GM06990 (cell line): ENCODE measurements at regions not wholly inside any gene's neighbourhood (a gene's known extent, or its start where the extent isn't known, plus 50 kb on each side); places are given as distances from the start of the nearest gene placed in this dataset.

ENCODE experiments used
- DNase-seq: peaks from one replicate; pipeline ENCODE4 v3.0.0-alpha.2; 2011; ENCODE audit not compliant: insufficient read length; ENCODE audit errors: extremely low read depth
- H3K27me3 ChIP-seq: replicated peaks from 2 replicates; pipeline ENCODE4 v1.6.0; 2011; ENCODE audit warnings: low read length; ENCODE audit not compliant: control insufficient read depth, insufficient read depth
- H3K36me3 ChIP-seq: 2 replicates; pipeline ENCODE4 v1.5.1; 2011; ENCODE audit warnings: low read length; ENCODE audit not compliant: control insufficient read depth, insufficient read depth
- H3K4me3 ChIP-seq: replicated peaks from 2 replicates; pipeline ENCODE4 v1.5.1; 2011; ENCODE audit warnings: low read depth, mild to moderate bottlenecking, control low read depth, low read length
- CTCF ChIP-seq: IDR thresholded peaks from 2 replicates; pipeline ENCODE4 v1.5.1; 2011; ENCODE audit warnings: low read length, control low read depth, mild to moderate bottlenecking, inconsistent platforms; ENCODE audit not compliant: insufficient read depth, poor library complexity, severe bottlenecking

- no peak for DNase-seq
Observed at GRCh38 chr5:83001796-83002381, 75.3 kb downstream of the TMEM167A start.

DNA sequence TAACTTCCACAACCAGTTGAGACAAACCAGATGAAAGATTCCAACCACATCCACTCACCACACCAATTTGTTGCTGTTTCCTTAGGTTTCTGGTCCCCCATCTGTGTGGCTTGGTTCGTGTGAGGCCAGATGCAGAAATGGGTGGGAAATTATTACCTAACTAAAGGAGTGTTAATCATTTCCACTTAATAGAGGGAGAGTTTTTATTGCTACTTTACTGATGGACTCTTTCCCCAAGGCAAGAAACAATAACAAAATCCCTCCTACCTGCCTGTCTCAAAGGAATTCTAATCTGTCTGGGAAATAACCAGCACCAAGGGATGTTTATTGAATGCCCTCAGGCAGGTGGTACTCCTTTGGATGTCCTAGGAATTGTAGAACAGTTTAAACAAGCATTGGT, 76.3 kb downstream of the TMEM167A start:
- DNase-seq = no peak
- H3K4me3 ChIP-seq = no peak overlapping the region
- H3K27me3 ChIP-seq = no peaks in the 10 kb centered on the region
- H3K36me3 ChIP-seq = no peaks in the 10 kb centered on the region
- TF ChIP-seq CTCF = no peak

More at GRCh38 chr5:83001796-83002381, 75.3 kb downstream of the TMEM167A start:
- Histone ChIP-seq H3K36me3 (no peaks in the 10 kb centered on the region), H3K27me3 (no peaks in the 10 kb centered on the region), H3K4me3 (no peak overlapping the region)
- no peak for TF ChIP-seq CTCF

DNA sequence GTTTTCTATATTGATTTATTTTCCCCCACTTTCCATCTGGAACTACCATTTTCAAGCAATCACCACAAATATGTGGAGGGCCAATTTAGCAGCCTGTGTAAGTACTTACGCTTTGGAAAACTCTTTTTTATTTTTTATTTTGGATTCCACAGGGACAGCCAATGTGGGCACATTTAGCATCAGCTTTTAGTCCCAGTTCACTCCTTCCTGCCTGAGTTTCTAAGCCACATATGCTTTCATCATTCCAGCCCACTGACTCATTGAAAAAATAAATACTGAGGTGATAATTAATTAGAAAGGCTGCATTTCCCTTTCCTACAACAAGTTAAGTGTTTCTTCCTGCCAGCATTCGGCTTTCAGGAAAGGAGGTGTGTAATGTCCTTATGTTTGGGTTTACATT, 76.8 kb downstream of the TMEM167A start:
- H3K27me3 ChIP-seq = no peaks in the 10 kb centered on the region
- TF ChIP-seq CTCF = no peak
- DNase-seq = no peak
- no peaks in the 10 kb centered on the region for H3K36me3 ChIP-seq
- no peak overlapping the region for H3K4me3 ChIP-seq

DNA sequence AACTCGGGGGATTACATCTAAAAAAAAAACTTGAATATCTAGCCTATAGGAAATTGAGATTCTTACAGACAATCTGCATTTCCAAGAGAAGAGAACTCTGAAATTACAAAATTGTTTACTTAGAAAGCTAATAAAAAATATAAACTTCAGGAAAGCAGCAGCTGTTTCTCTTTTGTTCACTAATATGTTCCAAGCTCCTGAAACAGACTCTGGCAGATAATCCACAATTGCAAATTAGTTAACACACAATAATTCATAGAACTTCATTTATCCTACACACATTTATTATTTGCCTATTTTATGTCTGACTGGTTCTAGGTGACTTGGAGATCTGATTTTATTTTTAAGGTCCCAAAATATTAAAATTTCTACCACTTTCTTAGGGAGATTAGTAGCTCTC, 83.8 kb downstream of the TMEM167A start:
- DNase-seq = no peak
- Histone ChIP-seq H3K4me3 (no peak overlapping the region), H3K27me3 (no peaks in the 10 kb centered on the region), H3K36me3 (no peaks in the 10 kb centered on the region)
- TF ChIP-seq CTCF = no peak

- no peak for DNase-seq
- H3K4me3 ChIP-seq = no peak overlapping the region
- H3K36me3 ChIP-seq = no peaks in the 10 kb centered on the region
- no peak for TF ChIP-seq CTCF
- H3K27me3 ChIP-seq = no peaks in the 10 kb centered on the region
Observed at GRCh38 chr5:82992646-82993045, 84.5 kb downstream of the TMEM167A start.

DNA sequence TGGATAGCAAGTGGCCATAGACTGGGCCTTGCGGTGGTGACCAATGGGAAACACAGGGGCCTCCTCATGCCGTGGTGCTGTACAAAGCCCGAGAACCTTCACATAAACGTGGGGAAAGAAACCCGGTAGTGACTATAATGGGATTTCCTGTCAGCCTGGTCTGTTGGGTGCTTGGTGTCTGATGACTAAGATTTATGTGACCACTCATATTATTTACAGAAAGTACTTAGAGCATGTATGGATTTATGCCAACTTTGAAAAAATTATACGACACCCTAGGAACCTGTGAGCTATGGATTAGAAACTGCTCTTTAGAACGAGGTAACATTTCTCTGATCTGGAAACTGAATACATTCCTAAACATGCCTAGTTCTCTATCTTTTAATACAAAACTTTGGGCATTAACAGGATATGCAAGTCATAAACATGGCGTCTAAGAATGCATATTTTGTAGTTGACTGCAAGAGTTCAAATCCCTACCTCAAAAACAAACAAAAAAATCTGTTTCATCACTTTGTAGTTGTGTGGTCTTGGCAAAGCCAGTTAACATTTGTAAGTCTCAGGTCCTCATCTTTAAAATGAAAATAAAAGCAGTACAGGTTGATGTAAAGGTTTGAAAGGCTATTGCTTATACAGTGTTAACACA, 85.4 kb downstream of the TMEM167A start:
- Histone ChIP-seq H3K4me3 (no peak overlapping the region), H3K36me3 (no peaks in the 10 kb centered on the region), H3K27me3 (no peaks in the 10 kb centered on the region)
- TF ChIP-seq CTCF = no peak
- peak; percentile 7 for DNase-seq
